GM19468 (cell line): ENCODE measurements at regions not wholly inside any gene's neighbourhood (a gene's known extent, or its start where the extent isn't known, plus 50 kb on each side); places are given as distances from the start of the nearest gene placed in this dataset.
"Not testable (repeated sequence)": the region's sequence is repeated elsewhere in the genome, so short reads cannot be mapped to it uniquely, and the experiment has no call there.

ENCODE experiments used
- ATAC-seq: cut with Tn5 transposase; IDR thresholded peaks from one replicate; pipeline ENCODE4 v1.9.1; 2021; ENCODE audit warnings: mild to moderate bottlenecking, moderate library complexity, moderate number of reproducible peaks; ENCODE audit not compliant: unreplicated experiment; ENCODE audit errors: extremely low read depth

DNA sequence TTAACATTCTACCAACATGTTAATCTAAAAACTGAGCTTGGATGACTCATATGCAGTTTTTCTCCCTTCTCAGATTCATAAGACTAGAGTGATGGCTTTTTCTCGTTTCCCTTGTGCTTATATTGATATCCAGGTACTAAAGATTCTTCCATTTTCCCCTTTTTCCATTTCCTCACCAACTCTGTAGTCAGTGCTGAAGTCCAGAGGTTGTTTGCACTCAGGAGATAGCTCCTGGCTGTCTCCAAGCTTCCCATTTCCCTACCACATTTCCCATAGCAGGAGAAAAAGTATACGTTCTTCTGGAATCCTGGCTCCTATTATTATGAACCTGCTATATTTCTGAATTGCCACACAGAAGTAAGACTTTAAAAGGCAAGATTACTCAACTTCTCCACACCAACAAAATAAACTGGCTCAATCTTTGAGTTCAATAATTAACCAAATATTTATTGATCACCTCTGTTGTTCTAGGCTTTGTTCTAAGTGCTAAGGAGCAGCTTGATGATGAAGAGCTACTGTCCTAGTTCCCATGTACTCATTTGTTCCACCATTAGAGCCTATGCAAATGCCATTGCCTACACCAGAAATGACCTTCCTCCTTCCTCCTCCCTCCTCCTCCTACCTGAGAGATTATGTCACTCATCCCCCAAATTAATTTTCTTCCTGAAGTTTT is 454.4 kb upstream of the RPS6KA3 start:
- no peak for ATAC-seq

DNA sequence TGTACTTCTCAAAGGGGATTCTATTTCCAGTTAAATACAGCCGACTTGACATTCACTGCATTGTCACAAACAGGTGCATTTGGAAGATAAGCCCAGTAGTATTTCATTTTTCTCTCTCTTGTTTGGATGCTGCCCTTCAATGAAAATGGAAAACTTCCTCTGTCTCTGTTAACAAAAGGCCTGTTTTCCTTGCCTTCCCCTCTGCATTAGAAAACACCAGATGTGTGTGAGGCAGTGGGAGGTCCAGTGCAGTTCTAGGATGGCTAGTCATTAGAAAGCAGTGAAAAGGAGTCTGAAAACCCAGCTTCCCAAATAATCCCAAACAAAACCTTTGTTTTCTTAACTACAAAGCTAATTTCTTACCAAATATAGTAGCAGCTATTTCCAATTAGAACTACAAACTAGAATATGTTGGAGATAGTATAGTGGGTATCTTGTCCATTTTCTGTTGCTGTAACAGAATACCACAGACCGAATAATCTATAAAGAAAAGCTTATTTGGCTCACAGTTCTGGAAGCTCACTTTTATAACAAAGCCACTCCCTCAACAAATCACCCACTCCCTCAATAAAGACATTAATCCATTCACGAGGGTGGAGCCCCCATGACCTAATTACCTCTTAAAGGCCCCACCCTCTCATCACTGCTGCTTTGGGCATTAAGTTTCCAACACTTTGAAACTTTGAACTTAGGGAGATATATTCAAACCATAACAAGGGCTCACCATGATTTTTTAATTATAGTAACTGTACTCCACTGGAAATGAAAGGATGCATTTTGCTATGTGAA is 452.1 kb upstream of the RPS6KA3 start:
- no peak for ATAC-seq

DNA sequence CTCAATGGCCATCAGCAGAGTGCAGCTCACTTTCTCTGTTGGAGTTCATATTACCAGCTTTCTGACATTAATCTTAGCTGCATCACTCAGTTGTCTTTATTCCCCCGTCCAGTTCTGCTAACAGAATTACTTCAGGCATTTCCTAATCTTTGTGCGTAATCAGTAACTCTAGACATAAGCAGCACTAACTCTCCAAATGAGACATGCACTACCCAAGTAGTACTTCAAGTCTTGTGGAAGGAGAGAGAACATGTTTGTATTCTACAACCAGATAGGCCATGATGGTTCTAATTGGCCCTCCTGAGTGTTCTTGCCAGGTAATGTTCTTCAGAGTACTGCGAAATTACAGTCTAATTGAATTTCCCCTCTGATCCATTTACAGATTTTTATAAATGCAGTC is 448.5 kb upstream of the RPS6KA3 start:
- no peak for ATAC-seq

GRCh38 chrX:20712811-20713210 is 446.1 kb upstream of the RPS6KA3 start:
- no peak for ATAC-seq

DNA sequence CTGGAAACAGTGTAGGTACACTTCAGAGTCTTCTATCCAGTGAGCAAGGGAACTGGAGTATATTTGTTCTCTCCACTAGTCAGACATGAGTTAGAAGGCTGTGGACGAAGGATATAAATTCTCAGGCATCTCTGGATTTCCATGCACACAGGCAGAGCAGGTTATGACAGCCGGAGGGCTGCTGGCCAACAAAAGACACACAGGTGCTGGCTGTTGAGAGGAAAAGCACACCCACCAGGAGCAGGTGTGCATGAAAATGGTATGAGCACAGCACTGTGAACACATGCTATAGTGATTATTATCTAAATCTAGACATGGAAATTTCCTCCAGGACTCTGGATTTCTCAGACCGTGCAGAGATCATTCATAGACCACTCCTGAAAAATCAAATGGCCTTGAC is 444.7 kb upstream of the RPS6KA3 start:
- no peak for ATAC-seq

DNA sequence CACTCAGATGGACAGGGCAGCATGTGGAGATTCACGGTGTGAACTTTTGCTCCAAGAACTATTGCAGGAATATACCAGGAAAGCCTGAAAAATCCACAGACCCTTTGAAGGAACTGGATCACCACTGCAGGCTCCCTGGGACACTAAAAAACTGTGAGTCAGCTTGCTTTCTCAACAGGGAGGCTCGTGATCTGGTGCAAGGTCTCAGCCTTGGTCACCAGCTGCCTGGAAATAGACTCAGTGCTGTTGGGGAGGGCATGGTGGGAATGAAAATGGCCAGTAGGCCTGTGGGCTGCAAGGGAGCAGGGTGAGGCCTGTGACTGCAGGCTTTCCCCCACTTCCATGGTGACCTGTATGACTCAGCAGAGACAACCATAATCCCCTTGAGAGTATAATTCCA is 426.4 kb upstream of the RPS6KA3 start:
- ATAC-seq: no peak

- no peak for ATAC-seq
These were observed 419.5 kb upstream of the RPS6KA3 start for GRCh38 chrX:20686256-20686655.

- no peak for ATAC-seq
These were observed 418.9 kb upstream of the RPS6KA3 start for GRCh38 chrX:20685652-20686051.

DNA sequence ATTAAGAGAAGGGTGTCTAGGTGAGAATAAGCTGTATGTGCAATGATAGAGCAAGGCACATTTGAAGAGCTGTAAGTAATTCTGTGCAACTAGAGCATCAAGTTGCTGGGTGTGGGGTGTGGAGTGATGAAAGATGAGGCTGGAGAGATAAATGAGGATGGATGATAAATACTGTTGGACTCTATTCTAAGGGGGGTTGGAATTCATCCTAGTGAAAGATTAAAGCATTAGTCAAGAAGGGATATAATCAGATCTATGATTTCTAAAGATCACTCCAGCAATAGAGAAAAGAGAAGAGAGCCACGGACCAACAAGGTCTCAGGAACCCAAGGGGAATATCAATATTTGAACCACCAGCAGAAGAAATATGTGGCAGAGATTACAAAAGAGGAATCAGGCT is 415.0 kb upstream of the RPS6KA3 start:
- ATAC-seq: no peak

GRCh38 chrX:20680998-20681397 is 414.3 kb upstream of the RPS6KA3 start:
- no peak for ATAC-seq

DNA sequence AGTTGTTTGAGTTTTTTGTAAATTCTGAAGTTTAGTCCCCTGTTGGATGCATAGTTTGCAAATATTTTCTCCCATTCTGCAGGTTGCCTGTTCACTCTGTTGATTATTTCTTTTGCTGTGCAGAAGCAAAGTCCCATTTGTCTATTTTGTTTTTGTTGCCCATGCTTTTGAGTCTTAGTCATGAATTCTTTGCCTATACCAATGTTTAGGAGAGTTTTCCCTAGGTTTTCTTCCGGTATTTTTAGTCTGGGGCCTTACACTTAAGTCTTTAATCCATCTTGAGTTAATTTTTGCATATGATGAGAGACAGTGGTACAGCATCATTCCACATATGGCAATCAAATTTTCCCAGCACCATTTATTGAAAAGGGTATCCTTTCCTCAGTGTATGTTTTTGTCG is 405.8 kb upstream of the RPS6KA3 start:
- ATAC-seq: no peak

DNA sequence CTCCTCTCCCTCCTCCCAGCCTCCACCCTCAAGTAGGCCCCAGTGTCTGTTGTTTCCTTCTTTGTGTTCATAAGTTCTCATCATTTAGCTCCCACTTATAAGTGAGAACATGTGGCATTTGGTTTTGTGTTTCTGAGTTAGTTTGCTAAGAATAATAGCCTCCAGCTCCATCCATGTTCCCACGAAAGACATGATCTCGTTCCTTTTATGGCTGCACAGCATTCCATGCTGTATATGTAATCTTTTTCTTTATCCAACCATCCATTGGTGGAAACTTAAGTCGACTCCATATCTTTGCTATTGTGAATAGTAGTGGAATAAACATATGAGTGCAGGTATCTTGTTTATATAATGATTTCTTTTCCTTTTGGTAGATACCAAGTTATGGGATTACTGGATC is 405.0 kb upstream of the RPS6KA3 start:
- ATAC-seq: not testable (repeated sequence)

DNA sequence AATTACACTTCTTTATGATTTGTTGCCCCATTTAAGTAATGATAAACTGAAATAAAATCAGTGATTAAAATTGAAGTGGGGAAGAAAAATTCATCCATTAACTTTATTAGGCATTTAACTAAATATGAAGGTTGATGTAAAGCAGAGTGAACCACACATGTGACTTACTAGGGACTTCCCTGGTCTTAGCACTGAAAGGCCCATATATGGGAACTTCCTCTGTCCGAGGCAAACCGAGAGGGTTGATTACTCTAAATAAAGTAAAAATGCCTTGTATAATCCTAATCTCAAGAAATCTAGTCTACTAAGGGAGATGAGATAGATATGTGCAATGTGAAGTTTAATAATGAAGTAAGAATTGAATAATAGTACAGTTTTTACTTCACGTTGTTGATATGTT is 403.9 kb upstream of the RPS6KA3 start:
- no peak for ATAC-seq

DNA sequence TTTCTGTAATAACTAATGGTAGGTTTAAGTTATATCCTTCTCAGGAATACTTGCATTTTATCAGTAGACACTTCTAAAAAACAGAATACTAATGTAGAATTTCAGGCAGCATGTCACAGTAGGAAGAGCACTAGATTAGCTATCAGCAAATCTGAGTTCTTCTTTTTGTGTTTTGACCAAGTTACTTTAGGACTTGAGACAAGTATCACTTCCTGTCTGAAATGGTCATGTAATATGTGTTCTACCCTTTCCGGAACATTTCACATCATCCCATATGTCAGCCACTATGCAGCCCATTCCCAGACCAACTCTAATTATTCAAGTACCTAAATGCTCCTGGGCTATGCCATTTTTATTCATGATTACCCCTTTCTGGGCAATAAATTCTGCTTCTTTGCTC is 401.8 kb upstream of the RPS6KA3 start:
- ATAC-seq: no peak

DNA sequence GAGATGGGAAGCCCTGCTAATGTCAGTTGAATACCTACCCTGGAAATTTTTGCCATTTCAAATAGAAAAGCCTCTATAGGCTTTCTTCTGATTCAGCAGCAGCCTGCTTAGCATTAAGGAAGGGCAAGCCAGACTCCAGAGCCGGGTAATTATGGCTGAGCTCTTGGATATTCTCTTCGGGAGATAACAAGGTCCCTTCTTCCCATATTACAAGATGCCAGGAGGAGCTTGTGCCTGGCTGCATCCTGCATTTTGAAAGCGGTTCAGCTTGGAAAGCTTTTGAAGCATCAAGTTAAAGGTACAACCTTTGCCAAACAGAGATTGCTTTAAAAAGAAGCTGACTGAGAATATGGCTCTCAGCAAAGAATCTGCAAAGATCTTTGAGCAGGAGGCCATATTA is 399.6 kb upstream of the RPS6KA3 start:
- no peak for ATAC-seq

GRCh38 chrX:20665481-20665880 is 398.8 kb upstream of the RPS6KA3 start:
- ATAC-seq: no peak

- no peak for ATAC-seq
These were observed 398.1 kb upstream of the RPS6KA3 start for GRCh38 chrX:20664774-20665173.

DNA sequence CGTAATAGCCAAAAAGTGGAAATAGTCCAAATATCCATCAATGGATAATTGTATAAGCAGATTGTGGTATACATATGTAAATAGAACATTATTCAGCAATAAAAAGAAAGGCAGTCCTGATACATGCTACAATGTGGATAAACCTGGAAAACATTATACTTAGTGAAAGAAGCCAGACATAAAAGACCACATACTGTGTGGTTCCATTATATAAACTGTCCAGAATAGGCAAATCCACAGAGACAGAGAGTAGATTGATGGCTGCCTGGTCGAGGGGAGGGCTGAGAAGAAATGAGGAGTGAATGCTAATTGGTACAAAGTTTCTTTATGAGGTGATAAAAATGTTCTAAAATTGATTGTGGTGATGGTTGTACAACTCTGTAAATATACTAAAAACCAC is 397.4 kb upstream of the RPS6KA3 start:
- ATAC-seq: no peak

DNA sequence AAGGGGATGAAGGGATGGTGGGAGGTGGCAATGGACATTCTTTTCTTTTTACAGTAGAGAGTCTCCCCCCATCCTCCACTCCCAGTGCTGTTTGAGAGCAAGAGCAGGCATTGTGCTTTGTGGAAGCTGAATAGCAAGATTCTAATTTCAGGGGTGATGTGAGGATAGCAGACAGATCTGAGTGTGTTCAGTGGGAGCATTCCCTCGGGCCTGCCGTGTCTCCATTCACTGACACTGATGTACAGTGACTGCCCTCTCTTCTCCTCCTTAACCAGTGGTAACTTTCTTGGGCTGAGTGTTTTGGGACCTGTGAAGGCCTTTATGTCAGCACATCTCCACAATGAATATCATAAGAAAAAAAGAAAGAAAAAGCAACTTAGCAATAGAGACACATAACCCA is 396.6 kb upstream of the RPS6KA3 start:
- ATAC-seq: no peak

DNA sequence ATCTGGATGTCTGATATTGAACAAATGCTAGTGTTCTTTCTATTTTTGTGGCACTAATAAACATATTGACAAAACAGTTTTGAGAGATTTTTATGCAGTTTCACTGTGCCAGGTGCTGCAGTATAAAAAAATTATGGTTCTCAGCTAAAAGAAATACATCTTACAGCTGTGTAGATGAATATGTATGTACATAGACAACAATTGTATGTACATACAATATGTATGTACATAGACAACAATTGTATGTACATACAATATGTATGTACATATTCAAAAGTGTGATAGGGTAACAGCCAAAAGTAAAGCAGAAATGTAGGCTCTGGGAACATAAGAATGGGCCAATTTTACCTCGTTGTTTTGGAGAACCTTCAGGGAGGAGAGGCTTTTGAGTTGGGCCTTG is 390.0 kb upstream of the RPS6KA3 start:
- ATAC-seq: no peak

GRCh38 chrX:20654596-20655106 is 387.9 kb upstream of the RPS6KA3 start:
- ATAC-seq: no peak

- no peak for ATAC-seq
These were observed 386.4 kb upstream of the RPS6KA3 start for GRCh38 chrX:20653070-20653469.
